Ishikawa (cell line): ENCODE measurements at regions not wholly inside any gene's neighbourhood (a gene's known extent, or its start where the extent isn't known, plus 50 kb on each side); places are given as distances from the start of the nearest gene placed in this dataset.

Experiments used
- CEBPB ChIP-seq: IDR thresholded peaks from 2 replicates; pipeline ENCODE4 v1.6.1; 2012
- CREB1 ChIP-seq: IDR thresholded peaks from 2 replicates; pipeline ENCODE4 v1.6.1; 2012; ENCODE audit warnings: low read depth
- EGR1 ChIP-seq: IDR thresholded peaks from 2 replicates; pipeline ENCODE4 v1.6.1; 2012
- EP300 ChIP-seq: IDR thresholded peaks from 2 replicates; pipeline ENCODE4 v1.6.1; 2012; ENCODE audit warnings: borderline replicate concordance
- FOXM1 ChIP-seq: IDR thresholded peaks from 2 replicates; pipeline ENCODE4 v1.6.1; 2012; ENCODE audit warnings: low read depth, borderline replicate concordance
- NFIC ChIP-seq: IDR thresholded peaks from 2 replicates; pipeline ENCODE4 v1.6.1; 2012
- RAD21 ChIP-seq: IDR thresholded peaks from 2 replicates; pipeline ENCODE4 v1.6.1; 2012; ENCODE audit warnings: low read depth
- TCF12 ChIP-seq: IDR thresholded peaks from 2 replicates; pipeline ENCODE4 v1.6.1; 2012; ENCODE audit warnings: low read depth
- YY1 ChIP-seq: IDR thresholded peaks from 2 replicates; pipeline ENCODE4 v1.6.1; 2012; ENCODE audit warnings: low read depth
- TF ChIP-seq, protein P1 (sequence below): IDR thresholded peaks from 2 replicates; pipeline ENCODE4 v1.6.1; 2012
- TF ChIP-seq, protein P2 (sequence below): IDR thresholded peaks from 2 replicates; pipeline ENCODE4 v1.6.1; 2012; ENCODE audit warnings: low read depth, mild to moderate bottlenecking

DNA sequence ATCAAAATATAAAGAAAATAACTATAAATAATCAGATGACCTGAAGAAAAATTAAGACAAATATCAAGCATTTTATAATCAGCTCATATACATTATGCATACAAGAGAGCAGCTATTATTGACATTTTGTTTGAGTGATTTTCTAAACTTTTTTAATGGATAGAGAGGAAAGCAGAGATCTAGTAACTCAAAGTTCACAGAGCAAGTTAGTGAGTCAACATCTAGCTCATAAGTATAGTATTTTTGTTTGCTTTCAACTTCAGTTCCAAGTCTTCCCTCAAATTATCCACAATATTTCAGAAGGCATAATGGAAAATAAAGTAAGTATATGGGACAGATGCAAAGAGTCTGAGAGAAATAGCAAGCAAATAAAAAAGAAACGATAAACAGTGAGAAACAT is 470.1 kb upstream of the ALCAM start:
- TF ChIP-seq TCF12 = no peak
- TF ChIP-seq, protein P1, sequence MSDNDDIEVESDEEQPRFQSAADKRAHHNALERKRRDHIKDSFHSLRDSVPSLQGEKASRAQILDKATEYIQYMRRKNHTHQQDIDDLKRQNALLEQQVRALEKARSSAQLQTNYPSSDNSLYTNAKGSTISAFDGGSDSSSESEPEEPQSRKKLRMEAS = no peak
- TF ChIP-seq RAD21 = no peak
- TF ChIP-seq CEBPB = no peak
- TF ChIP-seq, protein P2, sequence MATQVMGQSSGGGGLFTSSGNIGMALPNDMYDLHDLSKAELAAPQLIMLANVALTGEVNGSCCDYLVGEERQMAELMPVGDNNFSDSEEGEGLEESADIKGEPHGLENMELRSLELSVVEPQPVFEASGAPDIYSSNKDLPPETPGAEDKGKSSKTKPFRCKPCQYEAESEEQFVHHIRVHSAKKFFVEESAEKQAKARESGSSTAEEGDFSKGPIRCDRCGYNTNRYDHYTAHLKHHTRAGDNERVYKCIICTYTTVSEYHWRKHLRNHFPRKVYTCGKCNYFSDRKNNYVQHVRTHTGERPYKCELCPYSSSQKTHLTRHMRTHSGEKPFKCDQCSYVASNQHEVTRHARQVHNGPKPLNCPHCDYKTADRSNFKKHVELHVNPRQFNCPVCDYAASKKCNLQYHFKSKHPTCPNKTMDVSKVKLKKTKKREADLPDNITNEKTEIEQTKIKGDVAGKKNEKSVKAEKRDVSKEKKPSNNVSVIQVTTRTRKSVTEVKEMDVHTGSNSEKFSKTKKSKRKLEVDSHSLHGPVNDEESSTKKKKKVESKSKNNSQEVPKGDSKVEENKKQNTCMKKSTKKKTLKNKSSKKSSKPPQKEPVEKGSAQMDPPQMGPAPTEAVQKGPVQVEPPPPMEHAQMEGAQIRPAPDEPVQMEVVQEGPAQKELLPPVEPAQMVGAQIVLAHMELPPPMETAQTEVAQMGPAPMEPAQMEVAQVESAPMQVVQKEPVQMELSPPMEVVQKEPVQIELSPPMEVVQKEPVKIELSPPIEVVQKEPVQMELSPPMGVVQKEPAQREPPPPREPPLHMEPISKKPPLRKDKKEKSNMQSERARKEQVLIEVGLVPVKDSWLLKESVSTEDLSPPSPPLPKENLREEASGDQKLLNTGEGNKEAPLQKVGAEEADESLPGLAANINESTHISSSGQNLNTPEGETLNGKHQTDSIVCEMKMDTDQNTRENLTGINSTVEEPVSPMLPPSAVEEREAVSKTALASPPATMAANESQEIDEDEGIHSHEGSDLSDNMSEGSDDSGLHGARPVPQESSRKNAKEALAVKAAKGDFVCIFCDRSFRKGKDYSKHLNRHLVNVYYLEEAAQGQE = no peak
- no peak for TF ChIP-seq EP300
- TF ChIP-seq EGR1 = no peak
- TF ChIP-seq FOXM1 = no peak
- TF ChIP-seq NFIC = no peak
- TF ChIP-seq CREB1 = no peak
- TF ChIP-seq YY1 = no peak
